Activated T-cell treated with anti-CD3 and anti-CD28 coated beads, Interleukin-2, amount 50 U/mL, for 72 hours (primary cell): ENCODE measurements at regions not wholly inside any gene's neighbourhood (a gene's known extent, or its start where the extent isn't known, plus 50 kb on each side); places are given as distances from the start of the nearest gene placed in this dataset.

Experiments
- ATAC-seq, 2 donors: fragments of 150-1000 bp; cut with Tn5 transposase; replicated peaks in 1 of 2; 2 replicates each; pipeline ENCODE4 v1.10.0; 2021; ENCODE audit warnings: moderate library complexity in 2 of 2, mild to moderate bottlenecking in 1 of 2
- DNase-seq, 2 donors: peaks; one replicate each; pipeline ENCODE4 v3.0.0; 2021 to 2022; ENCODE audit warnings: mixed read lengths in 1 of 2
- H3K27ac Mint-ChIP-seq: one replicate; pipeline ENCODE4 v1.8.0; 2022; ENCODE audit warnings: mild to moderate bottlenecking, moderate library complexity, mixed read lengths
- H3K27me3 Mint-ChIP-seq: one replicate; pipeline ENCODE4 v1.8.0; 2022; ENCODE audit warnings: low read depth, mixed read lengths
- H3K36me3 Mint-ChIP-seq, 2 donors: one replicate each; pipeline ENCODE4 v1.8.0; 2022; ENCODE audit warnings: mixed read lengths in 2 of 2, mild to moderate bottlenecking in 1 of 2; ENCODE audit not compliant: insufficient read depth in 2 of 2
- H3K4me1 Mint-ChIP-seq: one replicate; pipeline ENCODE4 v1.8.0; 2022; ENCODE audit warnings: low read depth, mixed read lengths
- H3K4me3 Mint-ChIP-seq, 2 donors: one replicate each; pipeline ENCODE4 v1.8.0; 2022; ENCODE audit warnings: mild to moderate bottlenecking in 2 of 2, mixed read lengths in 2 of 2, moderate library complexity in 2 of 2
- H3K9me3 Mint-ChIP-seq, 2 donors: one replicate each; pipeline ENCODE4 v1.8.0; 2022; ENCODE audit warnings: mixed read lengths in 2 of 2

DNA sequence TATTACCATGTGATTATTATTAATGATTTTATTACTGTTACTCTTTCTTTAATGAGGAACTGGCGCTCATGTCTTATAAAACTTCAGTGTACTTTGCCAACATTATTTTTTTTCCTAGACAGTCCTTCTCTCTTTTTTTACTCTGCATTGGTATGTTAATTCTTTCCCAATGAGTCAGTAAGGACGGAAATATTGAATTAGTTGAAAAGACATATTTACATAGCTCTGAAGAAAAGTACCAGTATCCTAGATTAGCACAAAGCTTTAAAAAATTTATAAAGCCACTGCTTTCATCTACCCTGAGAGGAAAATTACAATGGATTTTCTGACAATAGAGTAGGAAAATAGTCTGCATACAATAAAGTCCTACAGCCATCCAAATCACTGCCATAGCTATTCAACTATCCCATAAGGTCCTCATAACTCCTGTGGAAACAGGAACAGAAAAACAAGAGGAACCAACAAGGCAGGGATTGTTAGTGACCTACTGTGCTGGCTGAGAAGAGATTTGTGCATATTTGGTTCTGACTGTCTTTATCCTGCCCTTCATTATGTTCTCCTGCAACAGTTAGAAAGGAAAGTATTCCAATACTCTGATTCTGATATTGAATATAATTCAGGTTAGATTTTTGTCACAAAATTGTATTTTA, 314.4 kb downstream of the AASDHPPT start:
- Mint-ChIP-seq H3K4me3 (no peak overlapping the region), H3K36me3 (no peaks in the 10 kb centered on the region), H3K27ac (no peak overlapping the region), H3K27me3 (no peaks in the 10 kb centered on the region), H3K4me1 (no peaks in the 10 kb centered on the region), H3K9me3 (peaks cover 5 to 11% of the 10 kb centered on the region in 2 donors)
- ATAC-seq (no peak), DNase-seq (no peak)

DNA sequence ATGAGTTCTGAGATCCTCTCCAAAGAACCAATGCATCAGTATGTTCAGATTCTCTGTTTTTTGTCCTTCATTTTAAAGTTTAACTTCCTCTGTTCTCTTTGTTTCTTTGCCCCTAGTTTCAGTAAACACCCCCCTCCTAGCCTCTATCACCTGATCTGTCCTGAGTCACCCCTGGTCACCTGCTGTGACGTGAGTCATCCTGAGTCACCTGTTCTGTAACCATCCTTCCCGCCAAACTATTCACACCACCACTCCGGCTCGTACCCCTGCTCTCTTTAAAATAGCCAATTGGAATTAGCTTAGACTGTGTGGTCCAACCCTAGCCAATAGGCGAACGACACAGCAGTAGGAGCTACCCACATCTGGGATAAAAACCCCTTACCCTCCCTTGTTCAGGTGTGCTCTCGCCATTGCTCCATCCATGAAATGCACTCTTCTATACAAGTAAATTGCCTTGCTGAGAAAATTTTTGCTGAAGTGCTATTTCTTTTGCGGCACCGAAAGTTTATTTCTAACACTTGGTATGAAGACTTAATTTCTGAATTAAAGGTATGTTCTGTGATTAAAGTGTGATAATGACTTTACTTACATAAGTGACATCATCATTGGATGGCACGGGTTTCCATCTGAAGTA, 318.4 kb downstream of the AASDHPPT start:
- Mint-ChIP-seq H3K9me3 (peaks cover 7 to 17% of the 10 kb centered on the region in 2 donors), H3K27me3 (no peaks in the 10 kb centered on the region), H3K27ac (no peak overlapping the region), H3K4me1 (no peaks in the 10 kb centered on the region), H3K4me3 (no peak overlapping the region), H3K36me3 (no peaks in the 10 kb centered on the region)
- DNase-seq (no peak), ATAC-seq (no peak)

DNA sequence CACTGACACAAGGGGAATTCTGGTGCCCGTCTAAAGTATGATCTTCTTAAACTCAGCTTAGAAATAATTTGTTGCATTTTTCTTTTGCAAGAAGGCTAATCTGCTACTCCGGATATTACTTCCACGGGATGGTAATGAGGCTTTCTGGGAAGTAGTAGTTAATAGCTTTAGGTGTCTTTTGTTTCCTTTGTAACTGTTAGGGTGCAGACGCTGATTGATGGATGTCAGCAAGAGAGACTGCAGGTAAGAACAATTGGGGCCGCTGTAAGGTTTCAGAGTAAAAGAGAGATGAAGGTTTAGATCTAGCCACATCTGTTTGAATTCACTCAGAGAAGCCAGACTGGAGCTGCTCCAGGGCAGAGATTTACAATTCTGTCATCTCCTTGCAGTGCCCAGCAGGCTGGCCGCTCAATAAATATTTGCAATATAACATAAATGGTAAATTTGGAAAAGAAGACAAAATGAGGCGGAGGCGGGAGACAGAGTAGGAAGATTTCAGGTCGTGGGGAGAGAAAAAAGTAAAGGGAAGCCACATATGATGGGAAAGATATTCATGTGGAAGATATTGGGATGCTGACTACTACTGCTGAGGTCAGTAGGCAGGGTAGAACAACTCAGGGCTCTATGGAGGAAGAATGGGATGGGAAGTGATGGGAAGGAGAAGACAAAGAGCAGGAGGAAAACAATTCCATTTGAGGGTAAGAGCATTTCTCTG, 320.5 kb downstream of the AASDHPPT start:
- Mint-ChIP-seq H3K27me3 (no peaks in the 10 kb centered on the region), H3K27ac (no peak overlapping the region), H3K36me3 (no peaks in the 10 kb centered on the region), H3K9me3 (peaks cover 7 to 17% of the 10 kb centered on the region in 2 donors), H3K4me1 (no peaks in the 10 kb centered on the region), H3K4me3 (no peak overlapping the region)
- ATAC-seq (no peak), DNase-seq (no peak)

DNA sequence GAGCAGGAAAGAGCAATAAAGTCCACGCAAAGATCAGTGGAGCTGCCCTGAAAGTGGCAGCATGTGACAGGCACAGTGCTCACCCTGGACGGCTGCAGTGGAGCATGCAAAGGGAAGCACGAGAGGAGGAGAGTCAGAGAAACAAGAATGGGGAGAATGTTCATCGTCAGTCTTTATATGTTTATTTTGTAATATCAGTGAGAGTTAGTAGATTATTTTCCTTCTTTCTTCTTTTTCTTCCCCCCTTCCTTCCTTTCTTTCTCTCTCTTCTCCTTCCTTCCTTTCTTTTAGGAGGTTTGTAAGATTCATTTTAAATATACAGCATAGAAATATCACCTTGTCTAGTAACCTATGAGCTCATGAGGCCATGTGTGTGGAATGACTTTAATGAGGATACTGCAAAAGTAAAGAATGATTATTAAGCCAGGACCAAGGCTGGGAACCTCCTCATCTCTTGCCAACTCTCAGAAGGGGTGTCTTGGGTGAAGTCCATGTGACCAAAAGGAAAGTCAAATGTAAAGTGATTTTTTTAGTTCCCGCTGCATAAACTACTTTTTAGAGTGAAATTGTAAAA, 321.1 kb downstream of the AASDHPPT start:
- no peak overlapping the region for H3K4me3 Mint-ChIP-seq
- H3K27me3 Mint-ChIP-seq = no peaks in the 10 kb centered on the region
- no peak overlapping the region for H3K27ac Mint-ChIP-seq
- no peaks in the 10 kb centered on the region for H3K36me3 Mint-ChIP-seq
- ATAC-seq (no peak), DNase-seq (no peak)
- H3K4me1 Mint-ChIP-seq = no peaks in the 10 kb centered on the region
- peaks cover 9 to 17% of the 10 kb centered on the region in 2 donors for H3K9me3 Mint-ChIP-seq

DNA sequence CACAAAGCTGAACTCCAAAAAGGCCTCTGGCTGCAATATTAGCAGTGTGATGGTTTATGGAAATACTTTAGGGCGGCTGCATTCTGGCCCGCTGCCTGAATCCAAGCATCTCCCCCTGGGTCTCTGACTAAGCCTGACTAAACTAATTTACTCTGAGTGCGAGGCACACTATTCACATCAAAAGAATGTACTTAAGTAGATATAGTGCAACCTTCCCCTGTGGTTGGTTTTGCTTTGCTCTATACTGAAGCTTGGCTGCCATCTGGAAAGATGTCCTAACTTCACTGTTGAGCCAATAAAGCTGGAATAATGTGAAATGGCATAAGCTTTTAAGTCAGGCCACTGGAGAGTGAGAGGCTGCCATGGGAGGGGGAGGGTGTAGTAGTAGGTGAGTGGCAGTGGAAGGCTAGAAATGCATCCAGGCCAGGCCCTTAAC, 321.6 kb downstream of the AASDHPPT start:
- Mint-ChIP-seq H3K4me1 (no peaks in the 10 kb centered on the region), H3K27me3 (no peaks in the 10 kb centered on the region), H3K36me3 (no peaks in the 10 kb centered on the region), H3K27ac (no peak overlapping the region), H3K4me3 (no peak overlapping the region), H3K9me3 (peaks cover 11 to 17% of the 10 kb centered on the region in 2 donors)
- no peak for DNase-seq
- no peak for ATAC-seq

DNA sequence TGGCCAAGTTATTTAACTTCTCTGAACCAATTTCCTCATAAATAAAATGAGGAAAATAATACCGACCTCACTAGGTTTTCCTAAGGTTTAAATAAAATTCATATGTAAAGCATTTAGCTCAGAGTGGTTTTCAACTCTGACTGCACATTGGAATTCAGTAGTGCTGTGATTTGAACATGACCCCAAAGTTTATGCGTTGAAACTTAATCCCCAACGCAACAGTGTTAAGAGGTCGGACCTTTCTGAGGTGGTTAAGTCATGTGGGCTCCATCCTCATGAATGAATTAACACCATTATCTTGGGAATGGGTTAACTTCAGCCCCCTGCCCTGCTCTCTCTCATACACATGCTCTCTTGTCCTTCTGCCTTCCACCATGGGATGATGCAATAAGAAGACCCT, 322.2 kb downstream of the AASDHPPT start:
- no peak overlapping the region for H3K27ac Mint-ChIP-seq
- H3K27me3 Mint-ChIP-seq = no peaks in the 10 kb centered on the region
- H3K4me3 Mint-ChIP-seq = no peak overlapping the region
- no peaks in the 10 kb centered on the region for H3K36me3 Mint-ChIP-seq
- DNase-seq = no peak
- peaks cover 11 to 15% of the 10 kb centered on the region in 2 donors for H3K9me3 Mint-ChIP-seq
- no peaks in the 10 kb centered on the region for H3K4me1 Mint-ChIP-seq
- ATAC-seq = no peak

DNA sequence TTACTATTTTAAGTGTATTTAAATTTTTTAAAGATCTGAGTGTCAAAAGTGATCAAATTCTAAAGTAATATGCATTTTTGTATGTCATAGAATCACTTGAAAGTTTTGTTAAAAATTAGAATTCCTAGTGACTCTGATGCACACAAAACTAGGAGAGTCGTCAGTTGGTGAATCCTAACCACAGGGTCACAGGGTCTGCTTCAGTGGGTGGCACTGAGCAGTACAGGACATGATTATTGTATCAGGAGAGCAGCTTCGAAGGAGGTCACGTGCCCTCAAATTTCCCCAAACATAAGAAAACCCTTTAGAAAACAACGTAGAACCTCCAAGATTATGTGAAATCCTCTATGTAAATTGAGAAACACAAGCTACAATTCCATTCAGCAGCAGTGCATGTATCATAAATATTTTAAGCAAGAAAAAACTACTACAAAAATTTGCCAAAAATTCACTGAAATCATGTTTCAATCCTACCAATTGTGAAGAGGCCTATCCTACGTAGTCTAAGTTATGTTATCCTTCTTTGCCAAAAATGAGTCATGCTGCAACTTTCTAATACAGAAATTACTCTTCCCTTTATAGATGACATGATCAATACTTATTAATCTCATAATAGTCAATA, 323.6 kb downstream of the AASDHPPT start:
- ATAC-seq (no peak), DNase-seq (no peak)
- H3K27me3 Mint-ChIP-seq = no peaks in the 10 kb centered on the region
- H3K27ac Mint-ChIP-seq = no peak overlapping the region
- H3K4me1 Mint-ChIP-seq = no peaks in the 10 kb centered on the region
- no peaks in the 10 kb centered on the region for H3K36me3 Mint-ChIP-seq
- peaks cover 8 to 14% of the 10 kb centered on the region in 2 donors for H3K9me3 Mint-ChIP-seq
- no peak overlapping the region for H3K4me3 Mint-ChIP-seq

DNA sequence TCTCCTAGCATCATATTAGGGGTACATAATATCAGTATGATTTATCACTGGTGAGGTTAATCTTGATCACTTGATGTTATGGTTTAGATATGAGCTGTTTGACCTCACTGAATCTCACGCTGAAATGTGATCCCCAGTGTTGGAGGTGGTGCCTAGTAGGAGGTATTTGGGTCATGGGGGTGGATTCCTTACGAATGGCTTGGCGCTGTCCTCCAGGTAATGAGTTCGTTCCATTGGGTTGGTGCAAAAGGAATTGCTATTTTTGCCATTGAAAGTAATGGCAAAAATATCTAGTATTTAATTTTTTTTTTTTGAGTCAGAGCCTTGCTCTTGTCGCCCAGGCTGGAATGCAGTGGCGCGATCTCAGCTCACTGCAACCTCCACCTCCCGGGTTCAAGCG, 326.3 kb downstream of the AASDHPPT start:
- no peaks in the 10 kb centered on the region for H3K27me3 Mint-ChIP-seq
- no peak for ATAC-seq
- H3K9me3 Mint-ChIP-seq = peaks cover 4 to 5% of the 10 kb centered on the region in 2 donors
- no peak for DNase-seq
- no peak overlapping the region for H3K27ac Mint-ChIP-seq
- no peaks in the 10 kb centered on the region for H3K36me3 Mint-ChIP-seq
- H3K4me3 Mint-ChIP-seq = no peak overlapping the region
- H3K4me1 Mint-ChIP-seq = no peaks in the 10 kb centered on the region

DNA sequence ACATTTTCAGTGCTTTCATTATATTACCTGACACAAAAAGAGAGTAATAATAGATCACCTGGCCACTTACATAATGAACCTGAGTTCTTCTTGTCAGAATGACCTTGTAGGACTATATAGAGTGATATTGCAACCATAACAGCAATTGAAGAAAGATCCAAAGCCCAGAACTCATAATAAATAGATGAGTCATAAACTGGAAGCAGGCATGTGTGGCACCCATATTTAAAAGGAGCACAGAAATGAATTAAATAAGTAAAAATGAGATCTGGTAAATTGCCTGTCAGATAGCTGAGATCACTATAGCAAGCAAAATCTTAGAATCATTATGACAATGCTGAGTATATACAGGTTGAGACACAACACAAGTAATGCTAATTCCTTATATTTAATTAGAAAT, 331.8 kb downstream of the AASDHPPT start:
- Mint-ChIP-seq H3K27ac (no peak overlapping the region), H3K4me3 (no peak overlapping the region), H3K9me3 (peaks cover 0 to 5% of the 10 kb centered on the region in 2 donors), H3K4me1 (no peaks in the 10 kb centered on the region), H3K36me3 (no peaks in the 10 kb centered on the region), H3K27me3 (no peaks in the 10 kb centered on the region)
- DNase-seq = no peak
- ATAC-seq = no peak

DNA sequence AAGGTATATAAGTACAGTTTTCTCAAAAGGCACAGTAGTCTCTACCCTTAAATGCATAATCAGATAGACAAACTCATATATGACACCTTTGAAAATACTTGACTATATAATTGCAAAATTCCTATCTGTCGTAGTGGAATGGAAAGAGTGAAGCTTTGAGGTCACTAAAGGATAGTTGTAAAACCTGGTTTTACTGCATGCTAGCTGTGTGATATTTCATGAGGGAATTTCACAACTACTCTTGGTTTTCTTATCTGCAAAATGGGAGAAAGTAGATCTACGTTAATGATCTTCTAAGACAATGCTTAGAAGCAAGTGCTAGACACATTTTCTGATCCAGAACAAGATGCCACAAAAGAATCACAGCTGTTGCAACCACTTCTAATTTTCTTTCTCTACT, 332.2 kb downstream of the AASDHPPT start:
- no peaks in the 10 kb centered on the region for H3K27me3 Mint-ChIP-seq
- ATAC-seq = no peak
- no peak overlapping the region for H3K4me3 Mint-ChIP-seq
- H3K4me1 Mint-ChIP-seq = no peaks in the 10 kb centered on the region
- H3K36me3 Mint-ChIP-seq = no peaks in the 10 kb centered on the region
- DNase-seq = no peak
- peaks cover 0 to 3% of the 10 kb centered on the region in 2 donors for H3K9me3 Mint-ChIP-seq
- no peak overlapping the region for H3K27ac Mint-ChIP-seq

DNA sequence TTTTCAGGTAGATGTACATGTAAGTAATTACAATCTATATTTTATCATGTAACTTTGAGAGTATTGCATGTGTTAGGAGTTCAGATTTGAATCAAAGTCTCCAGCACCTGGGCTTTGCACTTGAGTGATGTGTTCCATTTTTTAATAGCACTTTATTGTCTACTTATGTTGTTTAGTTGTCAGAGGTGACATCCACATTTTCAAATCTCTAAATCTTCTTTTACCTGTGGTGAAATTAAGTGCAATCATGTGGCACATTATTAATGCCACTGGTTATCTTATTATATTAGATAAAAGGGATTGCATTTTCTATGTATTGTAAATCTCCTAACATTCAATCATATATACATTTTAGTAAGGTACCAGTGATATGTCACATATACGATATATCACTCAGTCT, 333.4 kb downstream of the AASDHPPT start:
- no peak overlapping the region for H3K4me3 Mint-ChIP-seq
- H3K27me3 Mint-ChIP-seq = no peaks in the 10 kb centered on the region
- no peak overlapping the region for H3K27ac Mint-ChIP-seq
- no peaks in the 10 kb centered on the region for H3K4me1 Mint-ChIP-seq
- DNase-seq (no peak), ATAC-seq (no peak)
- no peaks in the 10 kb centered on the region for H3K36me3 Mint-ChIP-seq
- peaks cover under 1 to 2% of the 10 kb centered on the region in 2 donors for H3K9me3 Mint-ChIP-seq

DNA sequence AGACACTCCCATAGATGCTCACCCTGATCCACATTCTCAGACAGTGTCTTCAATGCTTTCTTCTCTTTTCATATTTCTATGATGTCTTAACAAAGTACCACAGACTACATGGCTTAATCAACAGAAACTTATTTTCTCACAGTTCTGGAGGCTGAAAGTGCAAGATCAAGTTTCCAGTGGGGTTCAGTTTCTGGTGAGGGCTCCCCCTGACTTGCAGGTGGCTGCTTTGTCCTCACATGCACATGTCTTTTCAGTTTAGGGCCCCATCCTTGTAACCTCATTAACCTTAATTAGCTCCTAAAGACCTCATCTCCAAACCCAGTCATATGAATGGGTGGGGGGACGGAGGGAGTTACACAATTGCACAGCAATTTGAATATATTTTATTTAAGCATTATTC, 335.8 kb downstream of the AASDHPPT start:
- no peaks in the 10 kb centered on the region for H3K36me3 Mint-ChIP-seq
- no peaks in the 10 kb centered on the region for H3K27me3 Mint-ChIP-seq
- DNase-seq (no peak), ATAC-seq (no peak)
- H3K27ac Mint-ChIP-seq = no peak overlapping the region
- H3K4me3 Mint-ChIP-seq = no peak overlapping the region
- H3K9me3 Mint-ChIP-seq = peaks cover 2% of the 10 kb centered on the region in 2 donors
- H3K4me1 Mint-ChIP-seq = no peaks in the 10 kb centered on the region

DNA sequence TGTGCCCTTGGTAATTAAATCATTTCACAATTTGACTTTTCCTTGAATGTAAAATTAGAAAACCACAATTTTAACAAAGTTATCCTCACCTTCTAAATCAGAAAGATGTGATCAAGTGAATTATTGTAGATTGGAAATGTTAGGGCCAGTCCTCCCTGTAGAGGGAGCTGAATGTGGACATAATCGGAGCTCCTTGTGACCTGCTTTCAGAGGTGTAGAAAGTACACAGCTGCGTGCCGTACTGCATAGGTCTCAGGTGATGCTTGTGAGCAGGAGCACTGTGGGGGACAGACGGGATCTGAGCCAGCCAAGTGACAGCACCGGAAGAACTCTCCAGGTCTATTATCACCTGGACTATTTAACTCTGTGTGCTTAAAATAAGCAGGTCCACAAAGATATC, 338.0 kb downstream of the AASDHPPT start:
- H3K27ac Mint-ChIP-seq = no peak overlapping the region
- ATAC-seq (no peak), DNase-seq (no peak)
- H3K4me3 Mint-ChIP-seq = no peak overlapping the region
- peaks cover 2% of the 10 kb centered on the region in 2 donors for H3K9me3 Mint-ChIP-seq
- H3K36me3 Mint-ChIP-seq = no peaks in the 10 kb centered on the region
- H3K4me1 Mint-ChIP-seq = no peaks in the 10 kb centered on the region
- H3K27me3 Mint-ChIP-seq = no peaks in the 10 kb centered on the region
